ENCODE measurements at regions not wholly inside any gene's neighbourhood (a gene's known extent, or its start where the extent isn't known, plus 50 kb on each side); places are given as distances from the start of the nearest gene placed in this dataset.
"Not testable (repeated sequence)": the region's sequence is repeated elsewhere in the genome, so short reads cannot be mapped to it uniquely, and the experiment has no call there.

- Histone ChIP-seq H3K27me3 (ENCODE audit: control insufficient read depth in 1 of 2, insufficient read depth in 2 of 2, low read length in 2 of 2) (no peaks in the 10 kb centered on the region), H3K36me3 (ENCODE audit: control insufficient read depth in 2 of 2, insufficient read depth in 2 of 2, low read length in 2 of 2) (no peaks in the 10 kb centered on the region), H3K9me3 (ENCODE audit: control insufficient read depth in 2 of 2, low read length in 2 of 2) (no peaks in the 10 kb centered on the region), H3K27ac (ENCODE audit: low read length) (no peak overlapping the region), H3K4me1 (ENCODE audit: control insufficient read depth, insufficient read depth, low read length) (no peaks in the 10 kb centered on the region), H3K9ac (ENCODE audit: low read length in 2 of 2) (no peak overlapping the region), H3K4me3 (ENCODE audit: low read length in 2 of 2) (no peak overlapping the region)
Observed at GRCh38 chr10:124324451-124324850, 94.3 kb downstream of the OAT start.

- Histone ChIP-seq H3K9ac (ENCODE audit: low read length in 2 of 2) (no peak overlapping the region), H3K36me3 (ENCODE audit: control insufficient read depth in 2 of 2, insufficient read depth in 2 of 2, low read length in 2 of 2) (no peaks in the 10 kb centered on the region), H3K27ac (ENCODE audit: low read length) (no peak overlapping the region), H3K27me3 (ENCODE audit: control insufficient read depth in 1 of 2, insufficient read depth in 2 of 2, low read length in 2 of 2) (no peaks in the 10 kb centered on the region), H3K4me3 (ENCODE audit: low read length in 2 of 2) (no peak overlapping the region), H3K9me3 (ENCODE audit: control insufficient read depth in 2 of 2, low read length in 2 of 2) (peaks cover 0 to 3% of the 10 kb centered on the region in 2 donors), H3K4me1 (ENCODE audit: control insufficient read depth, insufficient read depth, low read length) (no peaks in the 10 kb centered on the region)
Observed at GRCh38 chr10:124323806-124324205, 94.9 kb downstream of the OAT start.

GRCh38 chr10:124323111-124323725 is 95.5 kb downstream of the OAT start:
- peaks cover 0 to 3% of the 10 kb centered on the region in 2 donors for H3K9me3 ChIP-seq (ENCODE audit: control insufficient read depth in 2 of 2, low read length in 2 of 2)
- H3K9ac ChIP-seq (ENCODE audit: low read length in 2 of 2) = no peak overlapping the region
- no peak overlapping the region for H3K27ac ChIP-seq (ENCODE audit: low read length)
- H3K4me3 ChIP-seq (ENCODE audit: low read length in 2 of 2) = no peak overlapping the region
- H3K4me1 ChIP-seq (ENCODE audit: control insufficient read depth, insufficient read depth, low read length) = no peaks in the 10 kb centered on the region
- no peaks in the 10 kb centered on the region for H3K36me3 ChIP-seq (ENCODE audit: control insufficient read depth in 2 of 2, insufficient read depth in 2 of 2, low read length in 2 of 2)
- H3K27me3 ChIP-seq (ENCODE audit: control insufficient read depth in 1 of 2, insufficient read depth in 2 of 2, low read length in 2 of 2) = no peaks in the 10 kb centered on the region

GRCh38 chr10:124322191-124322980 is 96.3 kb downstream of the OAT start:
- Histone ChIP-seq H3K9me3 (ENCODE audit: control insufficient read depth in 2 of 2, low read length in 2 of 2) (peaks cover 0 to 3% of the 10 kb centered on the region in 2 donors), H3K27me3 (ENCODE audit: control insufficient read depth in 1 of 2, insufficient read depth in 2 of 2, low read length in 2 of 2) (no peaks in the 10 kb centered on the region), H3K4me1 (ENCODE audit: control insufficient read depth, insufficient read depth, low read length) (no peaks in the 10 kb centered on the region), H3K36me3 (ENCODE audit: control insufficient read depth in 2 of 2, insufficient read depth in 2 of 2, low read length in 2 of 2) (no peaks in the 10 kb centered on the region), H3K9ac (ENCODE audit: low read length in 2 of 2) (no peak overlapping the region), H3K4me3 (ENCODE audit: low read length in 2 of 2) (no peak overlapping the region), H3K27ac (ENCODE audit: low read length) (no peak overlapping the region)

GRCh38 chr10:124321433-124322089 is 97.2 kb downstream of the OAT start:
- no peak overlapping the region for H3K9ac ChIP-seq (ENCODE audit: low read length in 2 of 2)
- H3K27me3 ChIP-seq (ENCODE audit: control insufficient read depth in 1 of 2, insufficient read depth in 2 of 2, low read length in 2 of 2) = no peaks in the 10 kb centered on the region
- H3K9me3 ChIP-seq (ENCODE audit: control insufficient read depth in 2 of 2, low read length in 2 of 2) = peaks cover 0 to 3% of the 10 kb centered on the region in 2 donors
- no peak overlapping the region for H3K4me3 ChIP-seq (ENCODE audit: low read length in 2 of 2)
- H3K4me1 ChIP-seq (ENCODE audit: control insufficient read depth, insufficient read depth, low read length) = no peaks in the 10 kb centered on the region
- H3K36me3 ChIP-seq (ENCODE audit: control insufficient read depth in 2 of 2, insufficient read depth in 2 of 2, low read length in 2 of 2) = no peaks in the 10 kb centered on the region
- no peak overlapping the region for H3K27ac ChIP-seq (ENCODE audit: low read length)

DNA sequence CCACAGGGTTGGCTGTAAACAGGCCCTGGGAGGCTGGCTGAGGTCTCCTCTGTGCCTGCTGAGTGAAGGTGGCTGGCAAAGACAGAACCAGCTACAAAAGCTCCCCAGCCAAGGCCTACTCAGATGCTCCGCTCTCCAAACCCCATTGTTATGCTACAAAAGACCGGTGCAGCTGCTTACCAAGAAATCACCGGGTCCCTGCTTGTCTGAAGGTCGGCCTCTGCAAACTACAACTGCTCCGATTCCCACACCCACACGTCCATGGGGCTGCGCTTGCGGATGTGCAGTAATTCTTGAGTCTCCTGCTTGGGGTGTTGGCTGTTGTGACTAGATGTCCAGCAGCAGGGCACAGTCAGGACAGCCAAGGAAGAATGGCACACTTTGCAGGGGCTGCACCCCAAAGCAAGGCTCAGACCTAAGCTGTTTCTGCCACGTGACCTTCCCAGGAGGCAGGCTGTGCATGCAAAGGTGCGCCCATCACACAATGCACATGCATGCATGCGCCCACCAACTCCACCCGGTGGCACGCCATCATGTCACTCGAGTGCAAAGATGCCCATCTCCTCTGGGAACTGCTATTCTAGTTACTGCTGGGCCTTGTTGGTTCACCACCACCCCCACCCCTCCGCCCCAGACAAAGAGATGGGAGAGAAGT is 97.8 kb downstream of the OAT start:
- Histone ChIP-seq H3K4me3 (ENCODE audit: low read length in 2 of 2) (no peak overlapping the region), H3K36me3 (ENCODE audit: control insufficient read depth in 2 of 2, insufficient read depth in 2 of 2, low read length in 2 of 2) (no peaks in the 10 kb centered on the region), H3K27me3 (ENCODE audit: control insufficient read depth in 1 of 2, insufficient read depth in 2 of 2, low read length in 2 of 2) (no peaks in the 10 kb centered on the region), H3K9me3 (ENCODE audit: control insufficient read depth in 2 of 2, low read length in 2 of 2) (peaks cover 0 to 3% of the 10 kb centered on the region in 2 donors), H3K4me1 (ENCODE audit: control insufficient read depth, insufficient read depth, low read length) (no peaks in the 10 kb centered on the region), H3K9ac (ENCODE audit: low read length in 2 of 2) (no peak overlapping the region), H3K27ac (ENCODE audit: low read length) (no peak overlapping the region)

- no peaks in the 10 kb centered on the region for H3K4me1 ChIP-seq (ENCODE audit: control insufficient read depth, insufficient read depth, low read length)
- peaks cover 0 to 3% of the 10 kb centered on the region in 2 donors for H3K9me3 ChIP-seq (ENCODE audit: control insufficient read depth in 2 of 2, low read length in 2 of 2)
- H3K36me3 ChIP-seq (ENCODE audit: control insufficient read depth in 2 of 2, insufficient read depth in 2 of 2, low read length in 2 of 2) = no peaks in the 10 kb centered on the region
- no peak overlapping the region for H3K4me3 ChIP-seq (ENCODE audit: low read length in 2 of 2)
- no peaks in the 10 kb centered on the region for H3K27me3 ChIP-seq (ENCODE audit: control insufficient read depth in 1 of 2, insufficient read depth in 2 of 2, low read length in 2 of 2)
- no peak overlapping the region for H3K9ac ChIP-seq (ENCODE audit: low read length in 2 of 2)
- H3K27ac ChIP-seq (ENCODE audit: low read length) = no peak overlapping the region
Observed at GRCh38 chr10:124319926-124320391, 98.8 kb downstream of the OAT start.

GRCh38 chr10:124319520-124319919 is 99.2 kb downstream of the OAT start:
- H3K9me3 ChIP-seq (ENCODE audit: control insufficient read depth in 2 of 2, low read length in 2 of 2); H3K36me3 ChIP-seq (ENCODE audit: control insufficient read depth in 2 of 2, insufficient read depth in 2 of 2, low read length in 2 of 2); H3K9ac ChIP-seq (ENCODE audit: low read length in 2 of 2); H3K27me3 ChIP-seq (ENCODE audit: control insufficient read depth in 1 of 2, insufficient read depth in 2 of 2, low read length in 2 of 2); H3K4me3 ChIP-seq (ENCODE audit: low read length in 2 of 2); H3K27ac ChIP-seq (ENCODE audit: low read length); H3K4me1 ChIP-seq (ENCODE audit: control insufficient read depth, insufficient read depth, low read length): not testable (repeated sequence)

DNA sequence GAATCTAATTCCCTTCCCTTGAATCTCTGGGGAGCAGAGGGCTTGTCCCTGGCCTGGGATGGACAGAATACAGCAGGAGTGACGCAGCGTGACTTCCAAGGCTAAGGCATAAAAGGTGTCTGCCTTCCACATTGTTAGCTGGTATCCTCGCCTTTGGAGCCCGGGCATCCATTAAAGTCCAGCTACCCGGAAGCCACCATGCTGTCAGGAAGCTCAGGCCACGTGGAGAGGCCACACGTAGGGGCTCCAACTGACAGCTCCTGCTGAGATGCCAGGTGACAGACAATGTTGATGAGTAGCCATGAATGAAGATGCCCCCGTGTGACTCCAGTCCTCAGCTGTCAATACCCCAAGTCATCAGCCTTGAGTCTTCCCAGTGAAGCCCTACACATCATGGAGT is 99.9 kb downstream of the OAT start:
- Histone ChIP-seq H3K4me3 (ENCODE audit: low read length in 2 of 2) (no peak overlapping the region), H3K36me3 (ENCODE audit: control insufficient read depth in 2 of 2, insufficient read depth in 2 of 2, low read length in 2 of 2) (no peaks in the 10 kb centered on the region), H3K9ac (ENCODE audit: low read length in 2 of 2) (no peak overlapping the region), H3K27me3 (ENCODE audit: control insufficient read depth in 1 of 2, insufficient read depth in 2 of 2, low read length in 2 of 2) (no peaks in the 10 kb centered on the region), H3K27ac (ENCODE audit: low read length) (no peak overlapping the region), H3K9me3 (ENCODE audit: control insufficient read depth in 2 of 2, low read length in 2 of 2) (peaks cover 0 to 3% of the 10 kb centered on the region in 2 donors), H3K4me1 (ENCODE audit: control insufficient read depth, insufficient read depth, low read length) (no peaks in the 10 kb centered on the region)

- Histone ChIP-seq H3K36me3 (ENCODE audit: control insufficient read depth in 2 of 2, insufficient read depth in 2 of 2, low read length in 2 of 2) (no peaks in the 10 kb centered on the region), H3K27ac (ENCODE audit: low read length) (no peak overlapping the region), H3K27me3 (ENCODE audit: control insufficient read depth in 1 of 2, insufficient read depth in 2 of 2, low read length in 2 of 2) (no peaks in the 10 kb centered on the region), H3K4me3 (ENCODE audit: low read length in 2 of 2) (no peak overlapping the region), H3K4me1 (ENCODE audit: control insufficient read depth, insufficient read depth, low read length) (no peaks in the 10 kb centered on the region), H3K9me3 (ENCODE audit: control insufficient read depth in 2 of 2, low read length in 2 of 2) (peaks cover 0 to 3% of the 10 kb centered on the region in 2 donors), H3K9ac (ENCODE audit: low read length in 2 of 2) (no peak overlapping the region)
Observed at GRCh38 chr10:124318076-124318475, 100.6 kb downstream of the OAT start.

Data from stomach smooth muscle (tissue), 2 donors.